CD14-positive monocyte (primary cell): ENCODE measurements at regions not wholly inside any gene's neighbourhood (a gene's known extent, or its start where the extent isn't known, plus 50 kb on each side); places are given as distances from the start of the nearest gene placed in this dataset.

ENCODE experiments used
- DNase-seq, 3 donors: peaks; one replicate each; pipeline ENCODE4 v3.0.0-alpha.2; 2011 to 2022
- H2AFZ ChIP-seq: 2 replicates; pipeline ENCODE4 v1.6.0; 2012; ENCODE audit warnings: mild to moderate bottlenecking, low read depth, low read length, inconsistent platforms; ENCODE audit not compliant: insufficient read depth, poor library complexity, severe bottlenecking
- H3K27ac ChIP-seq, 2 donors: 1 replicate in 1 of 2; 2 replicates in 1 of 2; pipeline ENCODE4 v1.5.1; 2012 to 2013; ENCODE audit warnings: low read length in 2 of 2, control low read depth in 1 of 2, inconsistent platforms in 1 of 2, low read depth in 1 of 2, mild to moderate bottlenecking in 1 of 2
- H3K27me3 ChIP-seq, 2 donors: one replicate each; pipeline versions ENCODE4 v1.6.0 to v1.6.1; 2011 to 2013; ENCODE audit warnings: low read length in 2 of 2; ENCODE audit not compliant: control insufficient read depth in 2 of 2, insufficient read depth in 2 of 2
- H3K36me3 ChIP-seq, 2 donors: replicated peaks in 1 of 2; 1 replicate in 1 of 2; 2 replicates in 1 of 2; pipeline versions ENCODE4 v1.5.1 to v1.6.1; 2012 to 2013; ENCODE audit warnings: low read length in 2 of 2, control low read depth in 1 of 2, inconsistent platforms in 1 of 2, mild to moderate bottlenecking in 1 of 2; ENCODE audit not compliant: insufficient read depth in 2 of 2, control insufficient read depth in 1 of 2
- H3K4me1 ChIP-seq, 2 donors: 1 replicate in 1 of 2; 2 replicates in 1 of 2; pipeline versions ENCODE4 v1.5.1 to v1.6.1; 2012 to 2013; ENCODE audit warnings: low read length in 2 of 2, control low read depth in 1 of 2, inconsistent platforms in 1 of 2, mild to moderate bottlenecking in 1 of 2, moderate library complexity in 1 of 2; ENCODE audit not compliant: insufficient read depth in 2 of 2, control insufficient read depth in 1 of 2
- H3K4me2 ChIP-seq: replicated peaks from 2 replicates; pipeline ENCODE3; 2012; ENCODE audit warnings: low read length, moderate library complexity, mild to moderate bottlenecking; ENCODE audit not compliant: poor library complexity, severe bottlenecking; ENCODE audit errors: extremely low read depth
- H3K4me3 ChIP-seq, 3 experiments: fragments of 200-600 bp in 1 of 3; sonication (generic) in 1 of 3; replicated peaks in 1 of 3; 1 replicate in 2 of 3; 2 replicates in 1 of 3; pipeline ENCODE4 v1.5.1; 2011 to 2013; ENCODE audit warnings: low read length in 3 of 3, mild to moderate bottlenecking in 3 of 3, control low read depth in 2 of 3, low read depth in 2 of 3, inconsistent platforms in 1 of 3, moderate library complexity in 1 of 3
- H3K79me2 ChIP-seq: 2 replicates; pipeline ENCODE4 v1.6.0; 2012; ENCODE audit warnings: mild to moderate bottlenecking, control low read depth, inconsistent platforms, low read length, moderate library complexity; ENCODE audit not compliant: insufficient read depth
- H3K9ac ChIP-seq: 2 replicates; pipeline ENCODE4 v1.6.0; 2017; ENCODE audit warnings: low read length, mild to moderate bottlenecking; ENCODE audit not compliant: insufficient read depth, poor library complexity, severe bottlenecking
- H3K9me3 ChIP-seq, 2 donors: replicated peaks in 1 of 2; 1 replicate in 1 of 2; 2 replicates in 1 of 2; pipeline versions ENCODE4 v1.5.1 to v1.6.1; 2012 to 2013; ENCODE audit warnings: low read length in 2 of 2, control low read depth in 1 of 2; ENCODE audit not compliant: control insufficient read depth in 1 of 2, insufficient read depth in 1 of 2
- H4K20me1 ChIP-seq: 2 replicates; pipeline ENCODE4 v1.6.0; 2012; ENCODE audit warnings: mild to moderate bottlenecking, low read length, control low read depth, moderate library complexity; ENCODE audit not compliant: insufficient read depth
- H3K27ac Mint-ChIP-seq, 7 donors: one replicate each; pipeline ENCODE4 v1.8.0; 2020; ENCODE audit warnings: mild to moderate bottlenecking in 7 of 7, mixed read lengths in 7 of 7, moderate library complexity in 6 of 7, inconsistent platforms in 2 of 7
- H3K27me3 Mint-ChIP-seq, 3 donors: one replicate each; pipeline ENCODE4 v1.8.0; 2021 to 2022; ENCODE audit warnings: low read depth in 3 of 3, mild to moderate bottlenecking in 3 of 3, mixed read lengths in 3 of 3, moderate library complexity in 3 of 3, inconsistent platforms in 1 of 3
- H3K36me3 Mint-ChIP-seq, 2 donors: one replicate each; pipeline ENCODE4 v1.8.0; 2020; ENCODE audit warnings: mixed read lengths in 2 of 2, inconsistent platforms in 1 of 2, mild to moderate bottlenecking in 1 of 2
- H3K4me1 Mint-ChIP-seq: one replicate; pipeline ENCODE4 v1.8.0; 2020; ENCODE audit warnings: mild to moderate bottlenecking, mixed read lengths
- H3K4me3 Mint-ChIP-seq, 2 donors: one replicate each; pipeline ENCODE4 v1.8.0; 2020; ENCODE audit warnings: mild to moderate bottlenecking in 2 of 2, mixed read lengths in 2 of 2, moderate library complexity in 1 of 2
- H3K9me3 Mint-ChIP-seq, 7 donors: one replicate each; pipeline ENCODE4 v1.8.0; 2020 to 2022; ENCODE audit warnings: mixed read lengths in 7 of 7, mild to moderate bottlenecking in 6 of 7, moderate library complexity in 6 of 7, inconsistent platforms in 2 of 7
- WGBS: methylation state at CpG from one replicate; pipeline ENCODE4 v1.1.5; 2013; ENCODE audit warnings: missing lambda C conversion rate; ENCODE audit not compliant: insufficient coverage; 5-methylcytosine and 5-hydroxymethylcytosine counted together
- intact Hi-C, 2 donors: fragments of 100-400 bp; cut with micrococcal nuclease; formaldehyde crosslinking; loops; one replicate each; pipeline versions ENCODE4 v1.15.0 to v1.15.1; 2023
- TF ChIP-seq, protein P1 (sequence below): fragments of 200-600 bp; IDR thresholded peaks from one replicate; pipeline ENCODE4 v1.8.0; 2022; ENCODE audit warnings: antibody characterized with exemption, mild to moderate bottlenecking

- H2AFZ ChIP-seq = no peak overlapping the region
- Mint-ChIP-seq H3K27me3 (peaks cover 0 to 2% (median 0%) of the 10 kb centered on the region in 3 donors), H3K27ac (no peak overlapping the region), H3K4me1 (peaks cover 37% of the 10 kb centered on the region), H3K36me3 (peaks cover 0 to 3% of the 10 kb centered on the region in 2 donors), H3K4me3 (no peak overlapping the region), H3K9me3 (no peaks in the 10 kb centered on the region)
- no peak for DNase-seq
- TF ChIP-seq, protein P1, sequence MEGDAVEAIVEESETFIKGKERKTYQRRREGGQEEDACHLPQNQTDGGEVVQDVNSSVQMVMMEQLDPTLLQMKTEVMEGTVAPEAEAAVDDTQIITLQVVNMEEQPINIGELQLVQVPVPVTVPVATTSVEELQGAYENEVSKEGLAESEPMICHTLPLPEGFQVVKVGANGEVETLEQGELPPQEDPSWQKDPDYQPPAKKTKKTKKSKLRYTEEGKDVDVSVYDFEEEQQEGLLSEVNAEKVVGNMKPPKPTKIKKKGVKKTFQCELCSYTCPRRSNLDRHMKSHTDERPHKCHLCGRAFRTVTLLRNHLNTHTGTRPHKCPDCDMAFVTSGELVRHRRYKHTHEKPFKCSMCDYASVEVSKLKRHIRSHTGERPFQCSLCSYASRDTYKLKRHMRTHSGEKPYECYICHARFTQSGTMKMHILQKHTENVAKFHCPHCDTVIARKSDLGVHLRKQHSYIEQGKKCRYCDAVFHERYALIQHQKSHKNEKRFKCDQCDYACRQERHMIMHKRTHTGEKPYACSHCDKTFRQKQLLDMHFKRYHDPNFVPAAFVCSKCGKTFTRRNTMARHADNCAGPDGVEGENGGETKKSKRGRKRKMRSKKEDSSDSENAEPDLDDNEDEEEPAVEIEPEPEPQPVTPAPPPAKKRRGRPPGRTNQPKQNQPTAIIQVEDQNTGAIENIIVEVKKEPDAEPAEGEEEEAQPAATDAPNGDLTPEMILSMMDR = no peak
- no CpG with 5 or more reads among the region's 5 CpGs for WGBS
- H3K27ac ChIP-seq = no peak overlapping the region
- H3K9me3 ChIP-seq = no peaks in the 10 kb centered on the region
- H3K27me3 ChIP-seq = no peaks in the 10 kb centered on the region
- H4K20me1 ChIP-seq = no peaks in the 10 kb centered on the region
- H3K9ac ChIP-seq = no peak overlapping the region
- H3K79me2 ChIP-seq = no peaks in the 10 kb centered on the region
- no peak overlapping the region for H3K4me2 ChIP-seq
- no peak overlapping the region for H3K4me3 ChIP-seq
- H3K36me3 ChIP-seq = no peaks in the 10 kb centered on the region
- intact Hi-C loops = loop anchor here in 1 of 2 donors (10.0 kb wide), 1 partner anchor 92 kb away; no protein-coding TSS in a partner anchor
- H3K4me1 ChIP-seq = peaks cover 8 to 22% of the 10 kb centered on the region in 2 donors
Observed at GRCh38 chr12:96112733-96113132, 77.3 kb upstream of the LTA4H start.

DNA sequence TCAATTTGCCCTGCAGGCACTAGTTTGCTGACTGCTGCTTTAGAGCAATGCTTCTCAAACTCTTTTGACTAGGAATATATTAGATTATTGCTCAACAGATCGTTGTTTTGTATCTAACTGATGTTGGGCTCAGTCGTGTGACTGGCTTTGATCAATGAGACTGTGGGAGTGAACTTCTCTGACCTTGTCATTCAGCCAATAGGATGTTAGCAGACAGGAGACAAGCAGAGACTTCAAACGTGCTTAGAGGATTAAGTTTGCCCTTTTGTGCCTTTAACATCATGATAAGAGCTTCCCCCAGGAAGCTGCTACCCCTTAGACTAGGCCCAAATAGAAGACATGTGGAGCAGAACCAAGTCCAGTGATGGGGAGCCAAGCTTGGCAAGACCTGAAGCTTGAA, 76.7 kb upstream of the ELK3 start:
- Histone ChIP-seq H3K36me3 (no peaks in the 10 kb centered on the region), H3K79me2 (no peaks in the 10 kb centered on the region), H3K4me1 (peaks cover 20 to 27% of the 10 kb centered on the region in 2 donors), H3K9me3 (no peaks in the 10 kb centered on the region), H3K4me3 (no peak overlapping the region), H4K20me1 (no peaks in the 10 kb centered on the region), H3K4me2 (no peak overlapping the region), H2AFZ (no peak overlapping the region), H3K27me3 (no peaks in the 10 kb centered on the region), H3K9ac (no peak overlapping the region), H3K27ac (no peak overlapping the region)
- no peak for DNase-seq
- intact Hi-C loops = loop anchor here in 1 of 2 donors (10.0 kb wide), 1 partner anchor 87 kb away; no protein-coding TSS in a partner anchor
- Mint-ChIP-seq H3K27me3 (peaks cover 0 to 4% (median 0%) of the 10 kb centered on the region in 3 donors), H3K27ac (peak overlapping the region in 1 of 7 donors; percentile 28), H3K9me3 (no peaks in the 10 kb centered on the region), H3K4me1 (peaks cover 34% of the 10 kb centered on the region), H3K36me3 (peaks cover 0 to 4% of the 10 kb centered on the region in 2 donors), H3K4me3 (no peak overlapping the region)
- TF ChIP-seq, protein P1 = no peak
- WGBS = 60% methylated on average over 1 of the region's 3 CpGs
